Breast epithelium (tissue), 4 donors: ENCODE measurements at regions not wholly inside any gene's neighbourhood (a gene's known extent, or its start where the extent isn't known, plus 50 kb on each side); places are given as distances from the start of the nearest gene placed in this dataset.

ENCODE experiments used
- DNase-seq, 2 donors: peaks; one replicate each; pipeline ENCODE4 v3.0.0-alpha.2; 2019; ENCODE audit warnings: low spot score in 2 of 2
- H3K27ac ChIP-seq, 2 donors: fragments of 200-600 bp; sonication (generic) in 1 of 2; one replicate each; pipeline ENCODE4 v1.5.1; 2016 to 2019; ENCODE audit warnings: mild to moderate bottlenecking in 1 of 2
- H3K27me3 ChIP-seq, 2 donors: fragments of 200-600 bp; sonication (generic) in 1 of 2; one replicate each; pipeline versions ENCODE4 v1.5.1 to v1.6.0; 2017 to 2019; ENCODE audit warnings: control low read depth in 1 of 2, mild to moderate bottlenecking in 1 of 2
- H3K36me3 ChIP-seq: fragments of 200-600 bp; one replicate; pipeline ENCODE4 v1.5.1; 2019
- H3K4me1 ChIP-seq, 2 donors: fragments of 200-600 bp; sonication (generic); one replicate each; pipeline ENCODE4 v1.5.1; 2016 to 2019; ENCODE audit warnings: control low read depth in 1 of 2
- H3K4me3 ChIP-seq, 3 donors: fragments of 200-600 bp; sonication (generic); 1 replicate in 2 of 3; 2 replicates in 1 of 3; pipeline ENCODE4 v1.5.1; 2016 to 2019; ENCODE audit warnings: mild to moderate bottlenecking in 3 of 3, moderate library complexity in 2 of 3
- H3K9me3 ChIP-seq, 2 donors: fragments of 200-600 bp; sonication (generic) in 1 of 2; one replicate each; pipeline ENCODE4 v1.5.1; 2016 to 2019; ENCODE audit warnings: control low read depth in 1 of 2
- CTCF ChIP-seq, 3 donors: fragments of 450-650 bp; IDR thresholded peaks; one replicate each; pipeline ENCODE4 v1.5.1; 2016 to 2017; ENCODE audit warnings: antibody characterized with exemption in 3 of 3, mild to moderate bottlenecking in 3 of 3, moderate library complexity in 3 of 3
- POLR2A ChIP-seq: fragments of 450-650 bp; IDR thresholded peaks from one replicate; pipeline ENCODE4 v1.6.1; 2016; ENCODE audit warnings: antibody characterized with exemption, mild to moderate bottlenecking, moderate library complexity
- POLR2AphosphoS5 ChIP-seq, 3 donors: sonication (generic); formaldehyde crosslinking; IDR thresholded peaks; one replicate each; pipeline ENCODE4 v1.6.1; 2017; ENCODE audit warnings: antibody characterized with exemption in 3 of 3
- intact Hi-C: fragments of 100-400 bp; cut with DNase I; formaldehyde crosslinking; loops from one replicate; pipeline ENCODE4 v1.15.1; 2023; ENCODE audit warnings: low total_unique reads

DNA sequence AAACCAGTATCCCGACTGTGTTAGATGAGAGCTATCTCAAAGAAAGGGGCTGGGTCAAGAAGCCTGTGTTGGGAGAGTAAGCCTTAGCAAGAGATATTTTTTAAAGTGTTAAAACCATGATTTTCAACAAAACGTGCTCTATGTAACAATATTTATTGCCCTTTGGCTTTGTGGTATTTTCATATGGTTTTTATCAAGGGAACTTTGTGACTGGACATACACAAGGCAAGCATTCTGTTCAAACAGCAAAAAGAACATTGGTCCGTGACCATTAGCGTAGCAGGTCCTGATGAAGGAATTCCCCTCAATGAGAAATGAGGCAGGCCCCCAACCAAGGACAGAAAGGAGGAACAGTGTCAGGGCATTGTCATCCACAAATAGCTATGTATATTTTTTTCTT is 222.6 kb downstream of the MYLK4 start:
- no peak for DNase-seq
- Histone ChIP-seq H3K27ac (no peak overlapping the region), H3K27me3 (no peaks in the 10 kb centered on the region), H3K9me3 (peaks cover 0 to 13% of the 10 kb centered on the region in 2 donors), H3K36me3 (no peaks in the 10 kb centered on the region), H3K4me1 (no peaks in the 10 kb centered on the region), H3K4me3 (no peak overlapping the region)
- intact Hi-C loops = no loop called here
- TF ChIP-seq POLR2AphosphoS5 (IDR thresholded peaks at IDR 0.05) = no peak
- no peak for TF ChIP-seq CTCF (IDR thresholded peaks at IDR 0.05)
- no peak for TF ChIP-seq POLR2A

GRCh38 chr6:2526766-2527165 is 224.0 kb downstream of the MYLK4 start:
- intact Hi-C loops = no loop called here
- H3K4me1 ChIP-seq = no peaks in the 10 kb centered on the region
- TF ChIP-seq POLR2A (no peak), POLR2AphosphoS5 (IDR thresholded peaks at IDR 0.05) (no peak), CTCF (IDR thresholded peaks at IDR 0.05) (no peak)
- DNase-seq = no peak
- no peak overlapping the region for H3K4me3 ChIP-seq
- H3K9me3 ChIP-seq = peaks cover 0 to 8% of the 10 kb centered on the region in 2 donors
- no peaks in the 10 kb centered on the region for H3K27me3 ChIP-seq
- no peak overlapping the region for H3K27ac ChIP-seq
- no peaks in the 10 kb centered on the region for H3K36me3 ChIP-seq

- Histone ChIP-seq H3K4me3 (no peak overlapping the region), H3K9me3 (peaks cover 7 to 21% of the 10 kb centered on the region in 2 donors), H3K4me1 (no peaks in the 10 kb centered on the region), H3K27ac (no peak overlapping the region), H3K36me3 (no peaks in the 10 kb centered on the region), H3K27me3 (no peaks in the 10 kb centered on the region)
- TF ChIP-seq POLR2A (no peak), CTCF (IDR thresholded peaks at IDR 0.05) (no peak), POLR2AphosphoS5 (IDR thresholded peaks at IDR 0.05) (no peak)
- DNase-seq = no peak
- intact Hi-C loops = no loop called here
Measured at GRCh38 chr6:2524090-2524489, 226.6 kb downstream of the MYLK4 start.

DNA sequence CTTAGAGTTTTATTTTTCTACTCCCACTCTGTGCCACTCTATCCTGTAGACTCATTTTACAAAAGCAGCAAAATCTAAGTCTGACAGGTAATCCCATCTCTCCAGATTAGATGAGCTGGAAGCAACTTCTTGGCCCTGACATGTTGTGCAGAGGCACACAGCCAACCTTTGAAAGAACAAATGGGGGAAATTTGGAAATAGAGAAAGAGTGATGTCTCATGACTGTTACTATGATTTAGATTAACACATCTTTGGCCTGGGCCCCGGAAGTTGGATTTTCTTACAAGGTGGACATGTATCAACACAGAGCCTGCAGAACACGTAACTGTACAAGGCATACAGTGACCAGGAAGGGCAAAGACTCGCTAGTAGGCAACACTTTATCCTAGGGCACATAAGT is 227.7 kb downstream of the MYLK4 start:
- TF ChIP-seq POLR2A = no peak
- TF ChIP-seq POLR2AphosphoS5 (IDR thresholded peaks at IDR 0.05) = no peak
- no peak for TF ChIP-seq CTCF (IDR thresholded peaks at IDR 0.05)
- intact Hi-C loops = no loop called here
- Histone ChIP-seq H3K27ac (no peak overlapping the region), H3K4me3 (no peak overlapping the region), H3K4me1 (no peaks in the 10 kb centered on the region), H3K27me3 (no peaks in the 10 kb centered on the region), H3K9me3 (peaks cover 10 to 21% of the 10 kb centered on the region in 2 donors), H3K36me3 (no peaks in the 10 kb centered on the region)
- DNase-seq = no peak

GRCh38 chr6:2522521-2522920 is 228.2 kb downstream of the MYLK4 start:
- Histone ChIP-seq H3K4me3 (no peak overlapping the region), H3K4me1 (no peaks in the 10 kb centered on the region)
- intact Hi-C loops = no loop called here

More at GRCh38 chr6:2522521-2522920, 228.2 kb downstream of the MYLK4 start:
- Histone ChIP-seq H3K27me3 (no peaks in the 10 kb centered on the region), H3K36me3 (no peaks in the 10 kb centered on the region), H3K27ac (no peak overlapping the region), H3K9me3 (peaks cover 10 to 21% of the 10 kb centered on the region in 2 donors)
- no peak for DNase-seq
- TF ChIP-seq POLR2A = no peak
- TF ChIP-seq POLR2AphosphoS5 (IDR thresholded peaks at IDR 0.05) = no peak
- no peak for TF ChIP-seq CTCF (IDR thresholded peaks at IDR 0.05)
